GM12891 (cell line): ENCODE measurements at regions not wholly inside any gene's neighbourhood (a gene's known extent, or its start where the extent isn't known, plus 50 kb on each side); places are given as distances from the start of the nearest gene placed in this dataset.

ENCODE experiments used
- DNase-seq: peaks from one replicate; pipeline ENCODE4 v3.0.0; 2011; ENCODE audit warnings: low spot score; ENCODE audit not compliant: insufficient read length
- FAIRE-seq: peaks from 2 replicates; lab custom pipeline; 2011; peaks lifted over from hg19 to GRCh38; lab: Jason Lieb, UNC
- PAX5 ChIP-seq: IDR thresholded peaks from 2 replicates; pipeline ENCODE4 v1.6.1; 2011; ENCODE audit warnings: low read length, moderate library complexity, mild to moderate bottlenecking; ENCODE audit not compliant: insufficient read depth, severe bottlenecking
- POLR2A ChIP-seq: IDR thresholded peaks from 2 replicates; pipeline ENCODE4 v1.6.1; 2011; ENCODE audit warnings: low read depth, low read length, control low read depth
- POLR2AphosphoS5 ChIP-seq: IDR thresholded peaks from 2 replicates; pipeline ENCODE4 v1.6.1; 2011; ENCODE audit warnings: low read depth, low read length, control low read depth
- POU2F2 ChIP-seq: IDR thresholded peaks from 2 replicates; pipeline ENCODE4 v1.6.1; 2011; ENCODE audit warnings: low read depth, mild to moderate bottlenecking, control low read depth, low read length, moderate library complexity
- SPI1 ChIP-seq: IDR thresholded peaks from 2 replicates; pipeline ENCODE4 v1.6.1; 2011; ENCODE audit warnings: low read depth, low read length, control low read depth
- TAF1 ChIP-seq: IDR thresholded peaks from 2 replicates; pipeline ENCODE4 v1.6.1; 2011; ENCODE audit warnings: low read depth, low read length, control low read depth

- DNase-seq: no peak
Observed at GRCh38 chr6:48429021-48429420, 318.0 kb upstream of the PTCHD4 start.

DNA sequence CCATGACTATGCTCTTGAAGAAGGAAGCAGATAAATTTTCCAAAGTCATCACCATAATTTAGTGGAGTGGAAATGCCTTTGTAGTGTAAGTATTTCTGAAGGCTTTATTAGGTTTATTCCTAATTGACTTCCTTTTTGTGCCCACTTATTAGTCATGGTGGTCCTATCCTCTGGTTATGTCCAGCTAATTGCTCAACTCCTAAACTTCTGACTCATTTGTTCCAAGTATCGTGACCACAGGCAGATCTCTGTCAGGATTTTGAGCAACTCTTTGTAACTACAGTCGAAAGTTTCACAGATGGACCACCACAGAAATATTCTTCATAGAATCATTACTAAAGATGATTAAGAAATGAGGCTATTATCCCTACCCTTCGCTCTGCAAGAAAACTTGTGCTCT lies 315.6 kb upstream of the PTCHD4 start:
- DNase-seq (no peak), FAIRE-seq (no peak)
- TF ChIP-seq SPI1 (no peak), TAF1 (no peak), POLR2AphosphoS5 (no peak), POU2F2 (no peak), PAX5 (no peak), POLR2A (no peak)

More at GRCh38 chr6:48429021-48429420, 318.0 kb upstream of the PTCHD4 start:
- no peak for FAIRE-seq
- TF ChIP-seq SPI1: no peak
- TF ChIP-seq POLR2A: no peak
- TF ChIP-seq PAX5: no peak
- no peak for TF ChIP-seq POLR2AphosphoS5
- TF ChIP-seq TAF1: no peak
- no peak for TF ChIP-seq POU2F2

- FAIRE-seq (no peak), DNase-seq (no peak)
- TF ChIP-seq POU2F2 (no peak), SPI1 (no peak), PAX5 (no peak), POLR2AphosphoS5 (no peak), TAF1 (no peak), POLR2A (no peak)
Observed at GRCh38 chr6:48423640-48424365, 312.8 kb upstream of the PTCHD4 start.

- no peak for FAIRE-seq
- no peak for TF ChIP-seq TAF1
- TF ChIP-seq PAX5: no peak
- TF ChIP-seq POLR2A: no peak
- no peak for TF ChIP-seq POU2F2
- TF ChIP-seq SPI1: peak; percentile 75
- no peak for TF ChIP-seq POLR2AphosphoS5
- no peak for DNase-seq
Observed at GRCh38 chr6:48419992-48420391, 309.0 kb upstream of the PTCHD4 start.

DNA sequence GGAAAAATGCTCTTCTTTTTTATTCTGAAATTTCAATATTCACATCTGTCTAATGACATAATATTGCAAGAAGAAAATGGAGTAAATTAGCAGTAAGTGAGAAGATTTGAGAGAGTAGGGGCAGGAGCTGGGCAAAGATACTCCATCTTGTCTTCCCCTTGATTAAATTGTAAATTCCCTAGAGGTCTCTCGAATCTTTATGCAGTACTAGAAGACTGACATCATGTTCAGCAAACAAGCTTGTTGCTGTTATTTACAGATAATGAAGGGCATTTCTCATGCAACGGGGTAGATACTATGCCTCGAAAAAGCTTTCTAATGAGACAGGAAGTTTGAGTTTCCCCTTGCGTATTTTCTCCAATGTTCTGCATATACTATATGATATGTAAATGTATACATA lies 306.9 kb upstream of the PTCHD4 start:
- TF ChIP-seq SPI1 (no peak), POU2F2 (no peak), TAF1 (no peak), POLR2AphosphoS5 (no peak), POLR2A (no peak), PAX5 (no peak)
- DNase-seq (no peak), FAIRE-seq (no peak)

GRCh38 chr6:48412656-48413055 lies 301.7 kb upstream of the PTCHD4 start:
- DNase-seq: no peak
- FAIRE-seq: no peak
- no peak for TF ChIP-seq POLR2AphosphoS5
- TF ChIP-seq POU2F2: no peak
- TF ChIP-seq POLR2A: no peak
- TF ChIP-seq PAX5: no peak
- no peak for TF ChIP-seq TAF1

DNA sequence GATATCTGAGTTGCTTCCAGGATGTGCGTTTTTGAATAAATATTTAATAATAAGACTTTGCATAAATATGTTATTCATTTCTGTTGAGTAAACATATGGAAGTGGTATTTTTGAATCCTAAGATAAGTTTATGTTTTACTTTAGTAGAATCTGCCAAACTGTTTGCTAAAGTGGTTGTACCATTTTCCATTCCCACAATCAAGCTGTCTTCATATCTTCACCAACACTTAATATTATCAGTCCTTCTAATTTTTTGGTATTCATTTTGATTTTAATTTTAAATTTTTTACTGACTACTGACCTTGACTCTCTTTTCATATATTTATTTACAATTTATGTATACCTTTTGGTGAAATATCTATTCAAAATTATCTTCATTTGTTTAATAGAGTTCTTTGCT lies 293.9 kb upstream of the PTCHD4 start:
- no peak for DNase-seq
- TF ChIP-seq POU2F2 (no peak), TAF1 (no peak), SPI1 (no peak), POLR2AphosphoS5 (no peak), POLR2A (no peak), PAX5 (no peak)
- FAIRE-seq: no peak

DNA sequence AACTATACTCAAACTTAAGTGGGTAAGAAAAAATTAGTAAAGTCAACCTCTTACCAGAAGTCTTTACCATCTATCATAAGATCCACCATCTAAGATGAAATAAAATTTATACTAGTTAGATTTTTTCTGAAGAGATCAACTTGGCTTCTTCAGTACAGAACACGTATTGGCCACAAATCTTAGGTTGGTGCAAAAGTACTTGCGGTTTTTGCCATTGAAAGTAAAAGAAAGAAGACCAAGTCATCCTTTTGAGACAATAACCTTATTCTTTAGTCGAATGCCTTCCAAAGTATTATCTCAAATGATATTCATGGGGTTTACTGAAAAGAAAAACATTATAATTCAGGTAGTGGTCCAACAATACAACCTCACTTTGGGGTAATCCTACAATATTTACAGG lies 292.6 kb upstream of the PTCHD4 start:
- no peak for TF ChIP-seq SPI1
- DNase-seq: no peak
- FAIRE-seq: no peak

- FAIRE-seq: no peak
Observed at GRCh38 chr6:48401016-48401415, 290.0 kb upstream of the PTCHD4 start.

GRCh38 chr6:48397887-48398286 lies 286.9 kb upstream of the PTCHD4 start:
- FAIRE-seq (no peak), DNase-seq (no peak)
- TF ChIP-seq POU2F2: no peak
- no peak for TF ChIP-seq SPI1
- no peak for TF ChIP-seq POLR2AphosphoS5
- TF ChIP-seq PAX5: no peak
- TF ChIP-seq POLR2A: no peak
- TF ChIP-seq TAF1: no peak

More at GRCh38 chr6:48401016-48401415, 290.0 kb upstream of the PTCHD4 start:
- no peak for DNase-seq
- TF ChIP-seq POU2F2: no peak
- TF ChIP-seq POLR2A: no peak
- no peak for TF ChIP-seq SPI1
- TF ChIP-seq TAF1: no peak
- TF ChIP-seq POLR2AphosphoS5: no peak
- no peak for TF ChIP-seq PAX5
